GM12878 (cell line): ENCODE measurements at regions not wholly inside any gene's neighbourhood (a gene's known extent, or its start where the extent isn't known, plus 50 kb on each side); places are given as distances from the start of the nearest gene placed in this dataset.
"Not testable (repeated sequence)": the region's sequence is repeated elsewhere in the genome, so short reads cannot be mapped to it uniquely, and the experiment has no call there.

Source experiments
- BRCA1 ChIP-seq: IDR thresholded peaks from 2 replicates; pipeline ENCODE4 v1.6.1; 2011; ENCODE audit warnings: low read depth, low read length, improper control_type of control experiment
- EED ChIP-seq: sonication (generic); IDR thresholded peaks from 2 replicates; pipeline ENCODE4 v1.6.1; 2016; ENCODE audit warnings: antibody characterized with exemption, low read depth
- EP300 ChIP-seq, 2 experiments: fragments of 150-350 bp in 1 of 2; IDR thresholded peaks; 2 replicates each; pipeline ENCODE4 v1.6.1; 2011 to 2012; ENCODE audit warnings: low read depth in 2 of 2, low read length in 2 of 2, borderline replicate concordance in 1 of 2, improper control_type of control experiment in 1 of 2, inconsistent platforms in 1 of 2; ENCODE audit not compliant: control insufficient read depth in 1 of 2
- EZH2 ChIP-seq: IDR thresholded peaks from 2 replicates; pipeline ENCODE4 v1.6.1; 2012; ENCODE audit warnings: low read depth, mild to moderate bottlenecking, control low read depth, inconsistent platforms, low read length, borderline replicate concordance; ENCODE audit not compliant: control insufficient read depth
- FOXM1 ChIP-seq: IDR thresholded peaks from 2 replicates; pipeline ENCODE4 v1.6.1; 2012; ENCODE audit warnings: low read depth, mild to moderate bottlenecking, inconsistent platforms, low read length, moderate library complexity
- POLR2A ChIP-seq: IDR thresholded peaks from 2 replicates; pipeline ENCODE4 v1.6.1; 2011; ENCODE audit warnings: low read depth, mild to moderate bottlenecking, low read length
- TF ChIP-seq, protein P1 (sequence below): IDR thresholded peaks from 2 replicates; pipeline ENCODE4 v1.6.1; 2012; ENCODE audit warnings: improper control_type of control experiment, low read depth, low read length; ENCODE audit not compliant: insufficient replicate concordance

DNA sequence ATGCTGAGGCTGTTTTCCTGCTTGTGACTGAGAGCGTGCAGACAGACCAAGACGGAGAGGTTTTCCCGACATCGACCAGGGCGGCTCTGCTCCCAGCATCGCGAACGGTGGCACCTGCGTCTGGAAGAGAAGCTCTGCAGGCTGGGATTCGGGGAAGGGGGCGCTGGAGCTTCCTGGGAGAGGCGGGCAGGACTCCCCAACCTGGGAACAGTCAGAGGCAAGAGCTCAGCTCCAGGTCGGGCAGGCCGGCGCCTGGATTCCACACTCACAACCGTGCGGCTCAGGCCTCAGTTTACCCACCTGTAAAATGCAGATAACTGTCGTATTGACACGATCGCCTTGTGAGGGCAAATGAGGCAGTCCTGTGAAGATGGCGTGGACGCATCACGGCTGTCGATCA lies 332.6 kb downstream of the ADGRD1 start:
- TF ChIP-seq EP300 (IDR thresholded peaks at IDR 0.05; ENCODE audit: borderline replicate concordance in 1 of 2, control insufficient read depth in 1 of 2, low read depth in 2 of 2, low read length in 2 of 2); EZH2; EED; FOXM1; BRCA1; POLR2A: not testable (repeated sequence)
- TF ChIP-seq, protein P1, sequence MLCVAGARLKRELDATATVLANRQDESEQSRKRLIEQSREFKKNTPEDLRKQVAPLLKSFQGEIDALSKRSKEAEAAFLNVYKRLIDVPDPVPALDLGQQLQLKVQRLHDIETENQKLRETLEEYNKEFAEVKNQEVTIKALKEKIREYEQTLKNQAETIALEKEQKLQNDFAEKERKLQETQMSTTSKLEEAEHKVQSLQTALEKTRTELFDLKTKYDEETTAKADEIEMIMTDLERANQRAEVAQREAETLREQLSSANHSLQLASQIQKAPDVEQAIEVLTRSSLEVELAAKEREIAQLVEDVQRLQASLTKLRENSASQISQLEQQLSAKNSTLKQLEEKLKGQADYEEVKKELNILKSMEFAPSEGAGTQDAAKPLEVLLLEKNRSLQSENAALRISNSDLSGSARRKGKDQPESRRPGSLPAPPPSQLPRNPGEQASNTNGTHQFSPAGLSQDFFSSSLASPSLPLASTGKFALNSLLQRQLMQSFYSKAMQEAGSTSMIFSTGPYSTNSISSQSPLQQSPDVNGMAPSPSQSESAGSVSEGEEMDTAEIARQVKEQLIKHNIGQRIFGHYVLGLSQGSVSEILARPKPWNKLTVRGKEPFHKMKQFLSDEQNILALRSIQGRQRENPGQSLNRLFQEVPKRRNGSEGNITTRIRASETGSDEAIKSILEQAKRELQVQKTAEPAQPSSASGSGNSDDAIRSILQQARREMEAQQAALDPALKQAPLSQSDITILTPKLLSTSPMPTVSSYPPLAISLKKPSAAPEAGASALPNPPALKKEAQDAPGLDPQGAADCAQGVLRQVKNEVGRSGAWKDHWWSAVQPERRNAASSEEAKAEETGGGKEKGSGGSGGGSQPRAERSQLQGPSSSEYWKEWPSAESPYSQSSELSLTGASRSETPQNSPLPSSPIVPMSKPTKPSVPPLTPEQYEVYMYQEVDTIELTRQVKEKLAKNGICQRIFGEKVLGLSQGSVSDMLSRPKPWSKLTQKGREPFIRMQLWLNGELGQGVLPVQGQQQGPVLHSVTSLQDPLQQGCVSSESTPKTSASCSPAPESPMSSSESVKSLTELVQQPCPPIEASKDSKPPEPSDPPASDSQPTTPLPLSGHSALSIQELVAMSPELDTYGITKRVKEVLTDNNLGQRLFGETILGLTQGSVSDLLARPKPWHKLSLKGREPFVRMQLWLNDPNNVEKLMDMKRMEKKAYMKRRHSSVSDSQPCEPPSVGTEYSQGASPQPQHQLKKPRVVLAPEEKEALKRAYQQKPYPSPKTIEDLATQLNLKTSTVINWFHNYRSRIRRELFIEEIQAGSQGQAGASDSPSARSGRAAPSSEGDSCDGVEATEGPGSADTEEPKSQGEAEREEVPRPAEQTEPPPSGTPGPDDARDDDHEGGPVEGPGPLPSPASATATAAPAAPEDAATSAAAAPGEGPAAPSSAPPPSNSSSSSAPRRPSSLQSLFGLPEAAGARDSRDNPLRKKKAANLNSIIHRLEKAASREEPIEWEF, result not testable (repeated sequence)
